CD4-positive, CD25-positive, alpha-beta regulatory T cell (primary cell): ENCODE measurements at regions not wholly inside any gene's neighbourhood (a gene's known extent, or its start where the extent isn't known, plus 50 kb on each side); places are given as distances from the start of the nearest gene placed in this dataset.

Experiments
- ATAC-seq, 2 donors: fragments of 150-1000 bp; cut with Tn5 transposase; one replicate each; pipeline ENCODE4 v1.10.0; 2021; ENCODE audit warnings: low read depth in 2 of 2, moderate number of reproducible peaks in 2 of 2, moderate library complexity in 1 of 2
- DNase-seq, 3 donors: peaks; one replicate each; pipeline versions ENCODE4 v3.0.0 to v3.0.0-alpha.2; 2012 to 2022; ENCODE audit warnings: mixed read lengths in 1 of 3
- H3K27ac ChIP-seq: one replicate; pipeline ENCODE4 v1.7.0; 2013; ENCODE audit warnings: mild to moderate bottlenecking, low read length; ENCODE audit not compliant: insufficient read depth, poor library complexity, severe bottlenecking
- H3K27me3 ChIP-seq: one replicate; pipeline ENCODE4 v1.7.0; 2013; ENCODE audit warnings: low read length; ENCODE audit not compliant: control insufficient read depth, insufficient read depth
- H3K36me3 ChIP-seq: one replicate; pipeline ENCODE4 v1.7.0; 2013; ENCODE audit warnings: mild to moderate bottlenecking, low read length, moderate library complexity; ENCODE audit not compliant: control insufficient read depth, insufficient read depth
- H3K4me1 ChIP-seq: 2 replicates; pipeline ENCODE4 v1.7.0; 2013; ENCODE audit warnings: mild to moderate bottlenecking, low read length; ENCODE audit not compliant: insufficient read depth, control insufficient read depth, poor library complexity, severe bottlenecking
- H3K4me3 ChIP-seq: one replicate; pipeline ENCODE4 v1.7.0; 2013; ENCODE audit warnings: low read depth, mild to moderate bottlenecking, low read length, moderate library complexity
- H3K9me3 ChIP-seq, 2 experiments: 1 replicate in 1 of 2; 2 replicates in 1 of 2; pipeline ENCODE4 v1.7.0; 2013; ENCODE audit warnings: low read length in 2 of 2, mild to moderate bottlenecking in 1 of 2, moderate library complexity in 1 of 2; ENCODE audit not compliant: control insufficient read depth in 2 of 2
- H3K27ac Mint-ChIP-seq, 3 donors: one replicate each; pipeline ENCODE4 v1.8.0; 2020 to 2022; ENCODE audit warnings: mild to moderate bottlenecking in 3 of 3, mixed read lengths in 3 of 3, moderate library complexity in 2 of 3
- H3K27me3 Mint-ChIP-seq: one replicate; pipeline ENCODE4 v1.8.0; 2022; ENCODE audit warnings: mild to moderate bottlenecking, mixed read lengths
- H3K36me3 Mint-ChIP-seq: one replicate; pipeline ENCODE4 v1.8.0; 2020; ENCODE audit warnings: mixed read lengths
- H3K4me1 Mint-ChIP-seq, 4 donors: one replicate each; pipeline ENCODE4 v1.8.0; 2020 to 2022; ENCODE audit warnings: mixed read lengths in 4 of 4, mild to moderate bottlenecking in 1 of 4
- H3K4me3 Mint-ChIP-seq, 4 donors: one replicate each; pipeline ENCODE4 v1.8.0; 2020 to 2022; ENCODE audit warnings: mild to moderate bottlenecking in 4 of 4, mixed read lengths in 4 of 4, moderate library complexity in 3 of 4
- H3K9me3 Mint-ChIP-seq, 7 donors: one replicate each; pipeline ENCODE4 v1.8.0; 2020 to 2022; ENCODE audit warnings: mixed read lengths in 7 of 7, mild to moderate bottlenecking in 3 of 7, moderate library complexity in 2 of 7

DNA sequence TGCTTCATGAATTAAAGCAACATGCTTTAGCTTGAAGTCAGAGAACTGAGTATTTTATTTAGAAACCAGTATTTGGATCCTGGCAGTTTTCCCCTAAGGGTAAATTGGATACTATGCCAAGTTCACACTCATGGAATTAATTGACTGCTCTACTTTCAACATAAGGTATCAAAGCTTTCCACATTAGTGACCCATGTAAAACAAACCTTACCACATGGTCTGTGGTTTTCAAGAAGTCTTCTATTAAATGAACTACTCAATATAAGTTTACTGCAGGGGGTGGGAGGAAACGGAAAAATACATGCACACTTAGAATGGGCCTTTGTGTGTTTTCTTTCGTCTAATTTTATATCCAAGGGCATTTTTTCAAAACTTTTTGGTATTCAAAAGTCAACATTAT lies 232.0 kb upstream of the FBXL7 start:
- Mint-ChIP-seq H3K27ac (no peak overlapping the region), H3K9me3 (peaks cover 2 to 22% (median 4%) of the 10 kb centered on the region in 7 donors), H3K27me3 (no peaks in the 10 kb centered on the region), H3K4me3 (no peak overlapping the region), H3K36me3 (no peaks in the 10 kb centered on the region), H3K4me1 (no peaks in the 10 kb centered on the region)
- Histone ChIP-seq H3K4me3 (no peak overlapping the region), H3K27ac (no peak overlapping the region), H3K36me3 (no peaks in the 10 kb centered on the region), H3K4me1 (no peaks in the 10 kb centered on the region), H3K27me3 (no peaks in the 10 kb centered on the region), H3K9me3 (peaks cover 8 to 18% of the 10 kb centered on the region in 2 experiments)
- no peak for ATAC-seq
- DNase-seq: no peak

- ATAC-seq (no peak), DNase-seq (no peak)
- H3K27ac Mint-ChIP-seq: no peak overlapping the region
- H3K4me3 ChIP-seq: no peak overlapping the region
- no peaks in the 10 kb centered on the region for H3K4me1 ChIP-seq
- H3K36me3 Mint-ChIP-seq: no peaks in the 10 kb centered on the region
- no peaks in the 10 kb centered on the region for H3K27me3 Mint-ChIP-seq
- H3K27ac ChIP-seq: no peak overlapping the region
- H3K9me3 Mint-ChIP-seq: peaks cover 2 to 22% (median 4%) of the 10 kb centered on the region in 7 donors
- no peaks in the 10 kb centered on the region for H3K4me1 Mint-ChIP-seq
- no peak overlapping the region for H3K4me3 Mint-ChIP-seq
- H3K9me3 ChIP-seq: peaks cover 8 to 18% of the 10 kb centered on the region in 2 experiments
- H3K27me3 ChIP-seq: no peaks in the 10 kb centered on the region
- no peaks in the 10 kb centered on the region for H3K36me3 ChIP-seq
Observed at GRCh38 chr5:15266841-15267240, 233.1 kb upstream of the FBXL7 start.

GRCh38 chr5:15266229-15266628 lies 233.8 kb upstream of the FBXL7 start:
- H3K4me3 Mint-ChIP-seq: no peak overlapping the region
- H3K9me3 Mint-ChIP-seq: peaks cover 2 to 22% (median 4%) of the 10 kb centered on the region in 7 donors
- Histone ChIP-seq H3K9me3 (peaks cover 8 to 18% of the 10 kb centered on the region in 2 experiments), H3K36me3 (no peaks in the 10 kb centered on the region), H3K4me3 (no peak overlapping the region), H3K27ac (no peak overlapping the region), H3K27me3 (no peaks in the 10 kb centered on the region), H3K4me1 (no peaks in the 10 kb centered on the region)
- ATAC-seq (no peak), DNase-seq (no peak)
- no peaks in the 10 kb centered on the region for H3K4me1 Mint-ChIP-seq
- H3K27me3 Mint-ChIP-seq: no peaks in the 10 kb centered on the region
- H3K27ac Mint-ChIP-seq: no peak overlapping the region
- H3K36me3 Mint-ChIP-seq: no peaks in the 10 kb centered on the region

GRCh38 chr5:15263942-15264341 lies 236.0 kb upstream of the FBXL7 start:
- no peaks in the 10 kb centered on the region for H3K27me3 Mint-ChIP-seq
- ATAC-seq (no peak), DNase-seq (no peak)
- Histone ChIP-seq H3K4me1 (no peaks in the 10 kb centered on the region), H3K4me3 (no peak overlapping the region), H3K36me3 (no peaks in the 10 kb centered on the region), H3K9me3 (peaks cover 2 to 3% of the 10 kb centered on the region in 2 experiments), H3K27me3 (no peaks in the 10 kb centered on the region), H3K27ac (no peak overlapping the region)
- no peaks in the 10 kb centered on the region for H3K4me1 Mint-ChIP-seq
- H3K9me3 Mint-ChIP-seq: peaks cover 2 to 15% (median 4%) of the 10 kb centered on the region in 7 donors
- no peak overlapping the region for H3K4me3 Mint-ChIP-seq
- H3K27ac Mint-ChIP-seq: no peak overlapping the region
- H3K36me3 Mint-ChIP-seq: no peaks in the 10 kb centered on the region

DNA sequence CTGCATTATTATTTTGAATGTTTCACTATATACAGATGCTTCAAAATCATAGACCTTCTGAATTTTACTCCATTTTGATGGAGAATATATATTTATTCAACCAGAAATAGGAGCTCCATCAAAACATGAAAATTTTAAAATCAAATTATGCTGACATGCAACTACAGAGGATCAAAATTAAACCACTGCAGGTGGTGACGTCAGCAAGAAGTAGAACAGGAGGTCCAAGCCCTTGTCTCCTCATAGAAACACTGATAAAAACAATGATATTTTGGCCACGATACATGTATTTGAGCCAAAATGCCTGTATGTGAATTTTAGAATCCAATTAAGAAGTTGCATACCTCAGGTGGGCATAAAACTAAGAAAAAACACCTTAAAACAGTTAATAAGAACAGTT lies 236.6 kb upstream of the FBXL7 start:
- Mint-ChIP-seq H3K36me3 (no peaks in the 10 kb centered on the region), H3K27ac (no peak overlapping the region), H3K4me3 (no peak overlapping the region), H3K9me3 (peaks cover under 1 to 15% (median 4%) of the 10 kb centered on the region in 7 donors), H3K27me3 (no peaks in the 10 kb centered on the region), H3K4me1 (no peaks in the 10 kb centered on the region)
- no peaks in the 10 kb centered on the region for H3K36me3 ChIP-seq
- DNase-seq (no peak), ATAC-seq (no peak)
- H3K27me3 ChIP-seq: no peaks in the 10 kb centered on the region
- H3K4me3 ChIP-seq: no peak overlapping the region
- H3K4me1 ChIP-seq: no peaks in the 10 kb centered on the region
- H3K9me3 ChIP-seq: peaks cover 0 to under 1% of the 10 kb centered on the region in 2 experiments
- no peak overlapping the region for H3K27ac ChIP-seq

DNA sequence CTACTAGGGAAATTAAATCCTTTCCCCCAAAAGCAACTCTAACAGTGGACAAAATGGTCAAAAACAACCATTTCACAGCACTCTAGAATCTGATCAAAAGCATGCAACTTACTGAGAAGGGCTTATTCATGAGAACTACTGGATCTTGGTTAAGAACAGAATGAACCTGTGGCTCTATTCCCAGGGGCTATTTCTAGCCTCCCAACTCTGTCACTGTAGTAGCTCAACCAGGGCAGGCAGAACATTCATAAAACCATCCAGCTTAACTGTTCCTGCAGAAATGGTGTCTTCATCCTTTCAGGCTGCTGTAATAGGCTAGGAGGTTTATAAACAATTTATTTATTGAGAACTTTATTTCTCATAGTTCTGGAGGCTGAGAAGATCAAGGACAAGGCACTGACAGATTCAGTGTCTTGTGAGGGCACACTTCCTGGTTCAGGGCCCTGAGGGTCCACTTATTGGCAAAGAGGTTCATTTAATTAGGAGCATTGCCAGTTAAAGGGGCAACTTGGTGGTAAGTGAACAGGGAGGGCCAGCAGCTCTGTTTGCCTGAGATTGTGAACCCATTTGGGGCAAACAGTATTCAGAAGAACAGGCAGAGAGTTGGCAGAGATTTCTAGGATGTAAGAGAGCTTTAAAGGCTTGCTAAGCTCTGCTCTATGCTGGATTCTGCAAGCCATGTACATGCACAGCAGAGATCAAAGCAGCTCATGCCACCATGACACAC lies 238.5 kb upstream of the FBXL7 start:
- Mint-ChIP-seq H3K4me1 (no peaks in the 10 kb centered on the region), H3K27ac (no peak overlapping the region), H3K36me3 (no peaks in the 10 kb centered on the region), H3K9me3 (peaks cover 0 to 15% (median 3%) of the 10 kb centered on the region in 7 donors), H3K4me3 (no peak overlapping the region), H3K27me3 (no peaks in the 10 kb centered on the region)
- DNase-seq (no peak), ATAC-seq (no peak)
- H3K27me3 ChIP-seq: no peaks in the 10 kb centered on the region
- no peak overlapping the region for H3K27ac ChIP-seq
- H3K9me3 ChIP-seq: no peaks in the 10 kb centered on the region
- no peaks in the 10 kb centered on the region for H3K36me3 ChIP-seq
- H3K4me3 ChIP-seq: no peak overlapping the region
- no peaks in the 10 kb centered on the region for H3K4me1 ChIP-seq

- DNase-seq: no peak
Observed at GRCh38 chr5:15260356-15261268, 239.4 kb upstream of the FBXL7 start.

More at GRCh38 chr5:15260356-15261268, 239.4 kb upstream of the FBXL7 start:
- Mint-ChIP-seq H3K4me3 (no peak overlapping the region), H3K27ac (no peak overlapping the region), H3K4me1 (no peaks in the 10 kb centered on the region), H3K9me3 (peaks cover 0 to 10% (median 3%) of the 10 kb centered on the region in 7 donors), H3K36me3 (no peaks in the 10 kb centered on the region), H3K27me3 (no peaks in the 10 kb centered on the region)
- Histone ChIP-seq H3K36me3 (no peaks in the 10 kb centered on the region), H3K4me1 (no peaks in the 10 kb centered on the region), H3K9me3 (no peaks in the 10 kb centered on the region), H3K27ac (no peak overlapping the region), H3K27me3 (no peaks in the 10 kb centered on the region), H3K4me3 (no peak overlapping the region)
- ATAC-seq: no peak
